SK-N-SH treated with all-trans-retinoic acid at 6 μM for 48 hours (cell line): ENCODE measurements at regions not wholly inside any gene's neighbourhood (a gene's known extent, or its start where the extent isn't known, plus 50 kb on each side); places are given as distances from the start of the nearest gene placed in this dataset.
"Not testable (repeated sequence)": the region's sequence is repeated elsewhere in the genome, so short reads cannot be mapped to it uniquely, and the experiment has no call there.

Source experiments
- ATAC-seq: fragments of 200-7000 bp; cut with Tn5 transposase; 3 replicates; pipeline ENCODE4 v1.9.1; 2020; ENCODE audit warnings: mild to moderate bottlenecking, moderate library complexity
- ARNTL ChIP-seq: fragments of 450-650 bp; formaldehyde crosslinking; IDR thresholded peaks from 2 replicates; pipeline ENCODE4 v1.5.0; 2020; ENCODE audit warnings: low read depth, mild to moderate bottlenecking, moderate library complexity, borderline replicate concordance
- BACH2 ChIP-seq: fragments of 250-450 bp; sonication (Bioruptor Pico); IDR thresholded peaks from 2 replicates; pipeline ENCODE4 v1.9.0; 2021; ENCODE audit warnings: mild to moderate bottlenecking, borderline replicate concordance
- CREB5 ChIP-seq: fragments of 250-450 bp; sonication (Bioruptor Pico); IDR thresholded peaks from 2 replicates; pipeline ENCODE4 v1.5.1; 2020; ENCODE audit warnings: low read depth, mild to moderate bottlenecking, moderate library complexity
- CSDC2 ChIP-seq: fragments of 250-450 bp; sonication (Bioruptor Pico); IDR thresholded peaks from 2 replicates; pipeline ENCODE4 v1.5.0; 2020; ENCODE audit warnings: mild to moderate bottlenecking, moderate library complexity
- ESRRG ChIP-seq: fragments of 250-450 bp; sonication (Bioruptor Pico); IDR thresholded peaks from 2 replicates; pipeline ENCODE4 v1.6.1; 2021; ENCODE audit warnings: mild to moderate bottlenecking
- GLIS3 ChIP-seq: fragments of 250-450 bp; sonication (Bioruptor Pico); IDR thresholded peaks from 2 replicates; pipeline ENCODE4 v1.5.0; 2020; ENCODE audit warnings: mild to moderate bottlenecking, moderate library complexity
- OSR1 ChIP-seq: fragments of 250-450 bp; sonication (Bioruptor Pico); IDR thresholded peaks from 2 replicates; pipeline ENCODE4 v1.8.0; 2022; ENCODE audit warnings: moderate library complexity, mild to moderate bottlenecking, inconsistent platforms
- PPARA ChIP-seq: fragments of 250-450 bp; sonication (Bioruptor Pico); IDR thresholded peaks from 2 replicates; pipeline ENCODE4 v1.5.0; 2020; ENCODE audit warnings: mild to moderate bottlenecking, borderline replicate concordance
- RARB ChIP-seq: fragments of 250-450 bp; sonication (Bioruptor Pico); IDR thresholded peaks from 2 replicates; pipeline ENCODE4 v1.8.0; 2021; ENCODE audit warnings: mild to moderate bottlenecking, moderate library complexity
- SNAI2 ChIP-seq: fragments of 250-450 bp; sonication (Bioruptor Pico); IDR thresholded peaks from 2 replicates; pipeline ENCODE4 v1.5.0; 2020; ENCODE audit warnings: mild to moderate bottlenecking, moderate library complexity
- TCF4 ChIP-seq: fragments of 250-450 bp; sonication (Bioruptor Pico); IDR thresholded peaks from 2 replicates; pipeline ENCODE4 v1.8.0; 2021; ENCODE audit warnings: mild to moderate bottlenecking, moderate library complexity, borderline replicate concordance
- TOX ChIP-seq: fragments of 250-450 bp; sonication (Bioruptor Pico); IDR thresholded peaks from 2 replicates; pipeline ENCODE4 v1.8.0; 2021; ENCODE audit warnings: mild to moderate bottlenecking, moderate library complexity, borderline replicate concordance
- TSHZ2 ChIP-seq: fragments of 250-450 bp; sonication (Bioruptor Pico); IDR thresholded peaks from 2 replicates; pipeline ENCODE4 v1.5.0; 2020; ENCODE audit warnings: mild to moderate bottlenecking, moderate library complexity
- ZC3H10 ChIP-seq: fragments of 250-450 bp; sonication (Bioruptor Pico); IDR thresholded peaks from 2 replicates; pipeline ENCODE4 v1.5.1; 2021; ENCODE audit warnings: mild to moderate bottlenecking, moderate library complexity
- ZFP3 ChIP-seq: fragments of 250-450 bp; sonication (Bioruptor Pico); IDR thresholded peaks from 2 replicates; pipeline ENCODE4 v1.5.0; 2020; ENCODE audit warnings: mild to moderate bottlenecking, moderate library complexity
- ZFP30 ChIP-seq: fragments of 450-650 bp; formaldehyde crosslinking; IDR thresholded peaks from 2 replicates; pipeline ENCODE4 v1.5.0; 2022; ENCODE audit warnings: mild to moderate bottlenecking, moderate library complexity
- ZNF565 ChIP-seq: fragments of 450-650 bp; formaldehyde crosslinking; conservative IDR thresholded peaks from 2 replicates; pipeline ENCODE4 v1.5.0; 2020; ENCODE audit warnings: low read depth, mild to moderate bottlenecking, moderate library complexity
- ZNF70 ChIP-seq: fragments of 450-650 bp; formaldehyde crosslinking; IDR thresholded peaks from 2 replicates; pipeline ENCODE4 v1.5.0; 2020; ENCODE audit warnings: mild to moderate bottlenecking, moderate library complexity
- ZNF8 ChIP-seq: fragments of 450-650 bp; formaldehyde crosslinking; IDR thresholded peaks from 2 replicates; pipeline ENCODE4 v1.5.0; 2020; ENCODE audit warnings: mild to moderate bottlenecking, moderate library complexity
- TF ChIP-seq, protein P1 (sequence below): fragments of 250-450 bp; sonication (Bioruptor Pico); IDR thresholded peaks from 2 replicates; pipeline ENCODE4 v1.5.1; 2021; ENCODE audit warnings: mild to moderate bottlenecking, moderate library complexity
- TF ChIP-seq, protein P2 (sequence below): fragments of 250-450 bp; sonication (Bioruptor Pico); IDR thresholded peaks from 2 replicates; pipeline ENCODE4 v1.8.0; 2020; ENCODE audit warnings: mild to moderate bottlenecking, moderate library complexity, borderline replicate concordance

GRCh38 chr2:52264911-52265310 is 1233.0 kb upstream of the NRXN1 start:
- no peak for TF ChIP-seq ZC3H10
- TF ChIP-seq RARB (CRISPR knock-in tag) = no peak
- no peak for TF ChIP-seq CREB5
- no peak for TF ChIP-seq OSR1 (CRISPR knock-in tag)
- TF ChIP-seq, protein P1, sequence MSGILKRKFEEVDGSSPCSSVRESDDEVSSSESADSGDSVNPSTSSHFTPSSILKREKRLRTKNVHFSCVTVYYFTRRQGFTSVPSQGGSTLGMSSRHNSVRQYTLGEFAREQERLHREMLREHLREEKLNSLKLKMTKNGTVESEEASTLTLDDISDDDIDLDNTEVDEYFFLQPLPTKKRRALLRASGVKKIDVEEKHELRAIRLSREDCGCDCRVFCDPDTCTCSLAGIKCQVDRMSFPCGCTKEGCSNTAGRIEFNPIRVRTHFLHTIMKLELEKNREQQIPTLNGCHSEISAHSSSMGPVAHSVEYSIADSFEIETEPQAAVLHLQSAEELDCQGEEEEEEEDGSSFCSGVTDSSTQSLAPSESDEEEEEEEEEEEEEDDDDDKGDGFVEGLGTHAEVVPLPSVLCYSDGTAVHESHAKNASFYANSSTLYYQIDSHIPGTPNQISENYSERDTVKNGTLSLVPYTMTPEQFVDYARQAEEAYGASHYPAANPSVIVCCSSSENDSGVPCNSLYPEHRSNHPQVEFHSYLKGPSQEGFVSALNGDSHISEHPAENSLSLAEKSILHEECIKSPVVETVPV (CRISPR knock-in tag) = no peak
- no peak for TF ChIP-seq CSDC2
- no peak for TF ChIP-seq ZNF8
- no peak for ATAC-seq

DNA sequence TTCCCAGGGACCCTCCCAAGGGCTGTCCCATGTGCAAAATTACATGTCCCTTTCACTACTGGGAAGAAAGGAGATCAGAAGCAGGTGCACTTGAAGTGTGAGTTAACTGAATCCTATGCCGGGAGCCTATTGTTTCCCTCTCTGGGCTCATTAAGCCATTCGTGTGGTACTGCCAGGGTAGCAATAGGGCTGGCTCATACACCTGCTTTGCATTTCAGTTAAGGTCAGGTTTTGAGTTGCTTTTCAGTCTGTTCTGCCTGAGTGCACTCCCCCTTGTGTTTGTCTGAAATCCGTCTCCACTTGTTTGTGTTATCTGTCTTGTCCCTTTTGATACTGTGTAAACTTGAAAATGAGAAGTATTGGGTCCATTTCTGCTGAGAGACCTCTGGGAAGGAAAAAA is 1232.6 kb upstream of the NRXN1 start:
- ATAC-seq = no peak
- TF ChIP-seq ZFP3 (CRISPR knock-in tag) = no peak
- TF ChIP-seq, protein P1 (CRISPR knock-in tag) = no peak
- no peak for TF ChIP-seq ZFP30
- TF ChIP-seq ESRRG (CRISPR knock-in tag) = no peak
- TF ChIP-seq, protein P2, sequence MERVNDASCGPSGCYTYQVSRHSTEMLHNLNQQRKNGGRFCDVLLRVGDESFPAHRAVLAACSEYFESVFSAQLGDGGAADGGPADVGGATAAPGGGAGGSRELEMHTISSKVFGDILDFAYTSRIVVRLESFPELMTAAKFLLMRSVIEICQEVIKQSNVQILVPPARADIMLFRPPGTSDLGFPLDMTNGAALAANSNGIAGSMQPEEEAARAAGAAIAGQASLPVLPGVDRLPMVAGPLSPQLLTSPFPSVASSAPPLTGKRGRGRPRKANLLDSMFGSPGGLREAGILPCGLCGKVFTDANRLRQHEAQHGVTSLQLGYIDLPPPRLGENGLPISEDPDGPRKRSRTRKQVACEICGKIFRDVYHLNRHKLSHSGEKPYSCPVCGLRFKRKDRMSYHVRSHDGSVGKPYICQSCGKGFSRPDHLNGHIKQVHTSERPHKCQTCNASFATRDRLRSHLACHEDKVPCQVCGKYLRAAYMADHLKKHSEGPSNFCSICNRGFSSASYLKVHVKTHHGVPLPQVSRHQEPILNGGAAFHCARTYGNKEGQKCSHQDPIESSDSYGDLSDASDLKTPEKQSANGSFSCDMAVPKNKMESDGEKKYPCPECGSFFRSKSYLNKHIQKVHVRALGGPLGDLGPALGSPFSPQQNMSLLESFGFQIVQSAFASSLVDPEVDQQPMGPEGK (CRISPR knock-in tag) = no peak
- TF ChIP-seq OSR1 (CRISPR knock-in tag) = no peak
- no peak for TF ChIP-seq ARNTL (CRISPR knock-in tag)
- no peak for TF ChIP-seq ZNF70 (CRISPR knock-in tag)
- no peak for TF ChIP-seq SNAI2 (CRISPR knock-in tag)
- no peak for TF ChIP-seq ZNF565 (CRISPR knock-in tag)
- no peak for TF ChIP-seq GLIS3 (CRISPR knock-in tag)
- TF ChIP-seq ZNF8 = no peak
- no peak for TF ChIP-seq CREB5
- no peak for TF ChIP-seq TSHZ2 (CRISPR knock-in tag)
- no peak for TF ChIP-seq TOX (CRISPR knock-in tag)
- TF ChIP-seq TCF4 (CRISPR knock-in tag) = no peak
- TF ChIP-seq CSDC2 = no peak
- TF ChIP-seq BACH2 (CRISPR knock-in tag) = no peak
- TF ChIP-seq, all 23 proteins: peak for 0

- no peak for TF ChIP-seq ZFP3 (CRISPR knock-in tag)
- no peak for TF ChIP-seq TCF4 (CRISPR knock-in tag)
- TF ChIP-seq ESRRG (CRISPR knock-in tag) = no peak
- no peak for TF ChIP-seq PPARA (CRISPR knock-in tag)
- no peak for ATAC-seq
These were observed 1229.0 kb upstream of the NRXN1 start for GRCh38 chr2:52260904-52261303.

GRCh38 chr2:52258967-52259366 is 1227.0 kb upstream of the NRXN1 start:
- not testable (repeated sequence) for ATAC-seq
